ENCODE measurements at regions not wholly inside any gene's neighbourhood (a gene's known extent, or its start where the extent isn't known, plus 50 kb on each side); places are given as distances from the start of the nearest gene placed in this dataset.

DNA sequence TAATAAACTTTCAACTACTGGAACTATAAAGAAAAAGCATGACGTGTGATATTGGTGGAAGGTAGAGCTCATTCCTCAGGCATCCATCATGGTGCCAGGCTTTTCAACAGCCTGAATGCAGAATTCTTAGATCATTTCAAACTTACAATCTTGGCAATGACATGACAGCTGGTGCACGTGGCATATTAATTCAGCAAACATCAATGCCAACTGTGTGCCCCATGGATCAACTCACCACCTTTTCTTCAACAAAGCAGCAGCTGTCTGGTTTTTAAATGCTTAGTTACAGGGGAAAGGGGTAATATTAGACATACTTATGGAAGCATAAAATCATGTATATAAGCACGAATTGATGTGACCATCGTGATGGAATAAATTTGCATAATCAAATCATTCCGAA is 56.0 kb upstream of the OR13F1 start:
- ChIA-PET CTCF (no interaction called here), POLR2A (no interaction called here), RAD21 (ENCODE audit: low non-redundant PET in 1 of 2, low total read pairs in 2 of 2, uncharacterized antibody in 2 of 2, unreplicated experiment in 2 of 2) (no interaction called here)
- H4K20me1 ChIP-seq (ENCODE audit: insufficient read depth) = no peaks in the 10 kb centered on the region
- no peak for DNase-seq (ENCODE audit: low read depth, low spot score)
- H3K27me3 ChIP-seq (ENCODE audit: insufficient read depth, low read length) = no peaks in the 10 kb centered on the region
- no peaks in the 10 kb centered on the region for H3K4me1 ChIP-seq (ENCODE audit: control insufficient read depth in 1 of 2, insufficient read depth in 2 of 2, low read length in 2 of 2)
- H3K36me3 ChIP-seq (ENCODE audit: control insufficient read depth in 1 of 2, insufficient read depth in 2 of 2, low read length in 2 of 2) = no peaks in the 10 kb centered on the region
- no TSS peak for BruUV-seq (replicated peaks)
- H3K4me3 ChIP-seq (replicated peaks in 1 of 2; ENCODE audit: low read depth in 1 of 2, low read length in 2 of 2) = no peak overlapping the region
- intact Hi-C loops (cut with micrococcal nuclease) = no loop called here
- no peak overlapping the region for H2AFZ ChIP-seq (ENCODE audit: low read depth, low read length, poor library complexity, severe bottlenecking)
- H3K9ac ChIP-seq (ENCODE audit: low read length) = no peak overlapping the region
- no peaks in the 10 kb centered on the region for H3K9me2 ChIP-seq (ENCODE audit: insufficient read depth)
- H3K4me2 ChIP-seq (ENCODE audit: low read length) = no peak overlapping the region
- TF ChIP-seq TCF7L2 (IDR thresholded peaks at IDR 0.05; ENCODE audit: borderline replicate concordance, extremely low read depth, insufficient read depth, insufficient read length) = no peak
- TF ChIP-seq POLR2A (IDR thresholded peaks at IDR 0.05; ENCODE audit: borderline replicate concordance, extremely low read depth, insufficient read depth, insufficient read length) = no peak
- no peak for TF ChIP-seq YY1 (IDR thresholded peaks at IDR 0.05; ENCODE audit: extremely low read depth, insufficient replicate concordance, low read depth, low read length)
- no peak for TF ChIP-seq CEBPB (IDR thresholded peaks at IDR 0.05; ENCODE audit: low read depth)
- TF ChIP-seq, protein P1, sequence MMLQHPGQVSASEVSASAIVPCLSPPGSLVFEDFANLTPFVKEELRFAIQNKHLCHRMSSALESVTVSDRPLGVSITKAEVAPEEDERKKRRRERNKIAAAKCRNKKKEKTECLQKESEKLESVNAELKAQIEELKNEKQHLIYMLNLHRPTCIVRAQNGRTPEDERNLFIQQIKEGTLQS (IDR thresholded peaks at IDR 0.05) = no peak
- TF ChIP-seq JUND (IDR thresholded peaks at IDR 0.05) = no peak
- no peaks in the 10 kb centered on the region for H3K9me3 ChIP-seq (ENCODE audit: control insufficient read depth in 1 of 2, insufficient read depth in 1 of 2, low read depth in 1 of 2, low read length in 2 of 2)
- H3K27ac ChIP-seq (ENCODE audit: low read depth, low read length) = no peak overlapping the region
- H3K79me2 ChIP-seq (ENCODE audit: insufficient read depth, low read length) = no peaks in the 10 kb centered on the region
- no peak for ATAC-seq

All from HCT116 (cell line).